DND-41 (cell line): ENCODE measurements at regions not wholly inside any gene's neighbourhood (a gene's known extent, or its start where the extent isn't known, plus 50 kb on each side); places are given as distances from the start of the nearest gene placed in this dataset.

Source experiments
- EZH2 ChIP-seq: IDR thresholded peaks from 3 replicates; pipeline ENCODE4 v1.6.1; 2012; ENCODE audit warnings: borderline replicate concordance, low read depth, mild to moderate bottlenecking, moderate library complexity, low read length, inconsistent platforms; ENCODE audit not compliant: severe bottlenecking
- TF ChIP-seq, protein P1 (sequence below): IDR thresholded peaks from 2 replicates; pipeline ENCODE4 v1.5.1; 2012; ENCODE audit warnings: borderline replicate concordance, low read length, moderate library complexity, mild to moderate bottlenecking; ENCODE audit not compliant: poor library complexity, severe bottlenecking; ENCODE audit errors: extremely low read depth

DNA sequence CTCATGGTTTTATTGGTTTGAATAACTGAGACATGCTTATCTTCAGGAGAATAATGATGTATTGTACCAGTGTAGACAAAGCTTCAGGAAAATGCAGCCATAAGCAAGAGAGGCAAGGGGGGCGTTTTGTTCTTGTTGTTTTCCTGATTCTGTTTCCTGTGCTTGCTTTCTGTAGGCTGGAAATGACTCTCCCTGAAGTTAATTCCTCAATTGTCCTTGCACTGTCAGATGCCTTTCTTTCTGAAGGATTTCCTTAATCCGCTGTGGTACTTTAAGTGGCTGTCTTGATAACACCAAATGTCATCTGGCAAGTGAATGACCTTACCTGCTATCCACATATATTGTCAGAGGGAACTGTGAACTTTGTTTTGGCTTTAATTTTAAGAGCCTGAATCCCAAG, 220.0 kb downstream of the NEDD1 start:
- TF ChIP-seq EZH2, result no peak
- TF ChIP-seq, protein P1, sequence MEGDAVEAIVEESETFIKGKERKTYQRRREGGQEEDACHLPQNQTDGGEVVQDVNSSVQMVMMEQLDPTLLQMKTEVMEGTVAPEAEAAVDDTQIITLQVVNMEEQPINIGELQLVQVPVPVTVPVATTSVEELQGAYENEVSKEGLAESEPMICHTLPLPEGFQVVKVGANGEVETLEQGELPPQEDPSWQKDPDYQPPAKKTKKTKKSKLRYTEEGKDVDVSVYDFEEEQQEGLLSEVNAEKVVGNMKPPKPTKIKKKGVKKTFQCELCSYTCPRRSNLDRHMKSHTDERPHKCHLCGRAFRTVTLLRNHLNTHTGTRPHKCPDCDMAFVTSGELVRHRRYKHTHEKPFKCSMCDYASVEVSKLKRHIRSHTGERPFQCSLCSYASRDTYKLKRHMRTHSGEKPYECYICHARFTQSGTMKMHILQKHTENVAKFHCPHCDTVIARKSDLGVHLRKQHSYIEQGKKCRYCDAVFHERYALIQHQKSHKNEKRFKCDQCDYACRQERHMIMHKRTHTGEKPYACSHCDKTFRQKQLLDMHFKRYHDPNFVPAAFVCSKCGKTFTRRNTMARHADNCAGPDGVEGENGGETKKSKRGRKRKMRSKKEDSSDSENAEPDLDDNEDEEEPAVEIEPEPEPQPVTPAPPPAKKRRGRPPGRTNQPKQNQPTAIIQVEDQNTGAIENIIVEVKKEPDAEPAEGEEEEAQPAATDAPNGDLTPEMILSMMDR, result no peak
